ENCODE measurements at regions not wholly inside any gene's neighbourhood (a gene's known extent, or its start where the extent isn't known, plus 50 kb on each side); places are given as distances from the start of the nearest gene placed in this dataset.

GRCh38 chr14:51314321-51315015 lies 74.4 kb downstream of the TMX1 start:
- ChIA-PET CTCF (interaction anchor here (0.6 kb wide), 1 partner anchor 233 kb away, joined by 3 read pairs; no protein-coding TSS in a partner anchor), POLR2A (ENCODE audit: unreplicated experiment) (no interaction called here)
- Histone ChIP-seq H3F3A (ENCODE audit: insufficient read depth, low read depth) (no peaks in the 10 kb centered on the region), H4K20me1 (ENCODE audit: insufficient read depth) (no peaks in the 10 kb centered on the region), H2AFZ (no peak overlapping the region), H3K36me3 (ENCODE audit: low read depth) (no peaks in the 10 kb centered on the region), H3K27me3 (ENCODE audit: insufficient read depth, low read depth) (no peaks in the 10 kb centered on the region), H3K4me3 (no peak overlapping the region), H3K27ac (no peak overlapping the region), H3K9me2 (ENCODE audit: insufficient read depth) (no peaks in the 10 kb centered on the region), H3K4me1 (replicated peaks; ENCODE audit: insufficient read depth) (no peaks in the 10 kb centered on the region), H3K79me2 (ENCODE audit: low read depth) (no peaks in the 10 kb centered on the region), H3K4me2 (no peak overlapping the region), H3K9me3 (ENCODE audit: insufficient read depth, low read depth) (no peaks in the 10 kb centered on the region)
- intact Hi-C loops (cut with micrococcal nuclease; ENCODE audit: unreplicated experiment) = no loop called here
- no peak for TF ChIP-seq EZH2 (IDR thresholded peaks at IDR 0.05; ENCODE audit: low read depth)
- TF ChIP-seq, protein P1, sequence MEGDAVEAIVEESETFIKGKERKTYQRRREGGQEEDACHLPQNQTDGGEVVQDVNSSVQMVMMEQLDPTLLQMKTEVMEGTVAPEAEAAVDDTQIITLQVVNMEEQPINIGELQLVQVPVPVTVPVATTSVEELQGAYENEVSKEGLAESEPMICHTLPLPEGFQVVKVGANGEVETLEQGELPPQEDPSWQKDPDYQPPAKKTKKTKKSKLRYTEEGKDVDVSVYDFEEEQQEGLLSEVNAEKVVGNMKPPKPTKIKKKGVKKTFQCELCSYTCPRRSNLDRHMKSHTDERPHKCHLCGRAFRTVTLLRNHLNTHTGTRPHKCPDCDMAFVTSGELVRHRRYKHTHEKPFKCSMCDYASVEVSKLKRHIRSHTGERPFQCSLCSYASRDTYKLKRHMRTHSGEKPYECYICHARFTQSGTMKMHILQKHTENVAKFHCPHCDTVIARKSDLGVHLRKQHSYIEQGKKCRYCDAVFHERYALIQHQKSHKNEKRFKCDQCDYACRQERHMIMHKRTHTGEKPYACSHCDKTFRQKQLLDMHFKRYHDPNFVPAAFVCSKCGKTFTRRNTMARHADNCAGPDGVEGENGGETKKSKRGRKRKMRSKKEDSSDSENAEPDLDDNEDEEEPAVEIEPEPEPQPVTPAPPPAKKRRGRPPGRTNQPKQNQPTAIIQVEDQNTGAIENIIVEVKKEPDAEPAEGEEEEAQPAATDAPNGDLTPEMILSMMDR (conservative IDR thresholded peaks at IDR 0.05) = no peak
- DNase-seq = no peak
- no TSS peak for BruUV-seq (replicated peaks)

DNA sequence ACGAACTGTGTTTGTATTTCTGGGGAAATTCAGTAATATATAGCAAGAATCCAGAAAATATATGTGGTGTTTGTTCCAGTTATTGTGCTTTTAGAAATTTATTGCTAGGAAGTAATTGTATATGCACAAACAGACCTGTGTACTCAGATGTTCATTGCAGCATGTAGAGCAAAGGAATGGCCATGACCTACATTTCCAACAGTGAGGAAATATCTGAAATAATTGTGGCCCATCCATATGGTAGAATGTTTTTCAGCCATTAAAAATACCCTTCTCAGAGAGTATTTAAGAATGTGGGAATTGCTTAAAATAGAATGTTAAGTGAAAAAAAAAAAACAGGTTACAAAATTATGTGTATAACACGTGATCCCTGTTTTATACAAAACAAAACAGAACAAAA lies 77.3 kb downstream of the TMX1 start:
- no peak for TF ChIP-seq EZH2 (IDR thresholded peaks at IDR 0.05; ENCODE audit: low read depth)
- TF ChIP-seq, protein P1 (conservative IDR thresholded peaks at IDR 0.05) = no peak
- ChIA-PET POLR2A (ENCODE audit: unreplicated experiment) (no interaction called here), CTCF (no interaction called here)
- Histone ChIP-seq H3K4me2 (no peak overlapping the region), H3K27me3 (ENCODE audit: insufficient read depth, low read depth) (no peaks in the 10 kb centered on the region), H2AFZ (no peak overlapping the region), H3K27ac (no peak overlapping the region), H3K9me2 (ENCODE audit: insufficient read depth) (no peaks in the 10 kb centered on the region), H3F3A (ENCODE audit: insufficient read depth, low read depth) (no peaks in the 10 kb centered on the region), H3K4me3 (no peak overlapping the region), H4K20me1 (ENCODE audit: insufficient read depth) (no peaks in the 10 kb centered on the region), H3K9me3 (ENCODE audit: insufficient read depth, low read depth) (no peaks in the 10 kb centered on the region), H3K79me2 (ENCODE audit: low read depth) (no peaks in the 10 kb centered on the region), H3K4me1 (replicated peaks; ENCODE audit: insufficient read depth) (no peaks in the 10 kb centered on the region), H3K36me3 (ENCODE audit: low read depth) (no peaks in the 10 kb centered on the region)
- BruUV-seq (replicated peaks) = no TSS peak
- no peak for DNase-seq
- intact Hi-C loops (cut with micrococcal nuclease; ENCODE audit: unreplicated experiment) = no loop called here

DNA sequence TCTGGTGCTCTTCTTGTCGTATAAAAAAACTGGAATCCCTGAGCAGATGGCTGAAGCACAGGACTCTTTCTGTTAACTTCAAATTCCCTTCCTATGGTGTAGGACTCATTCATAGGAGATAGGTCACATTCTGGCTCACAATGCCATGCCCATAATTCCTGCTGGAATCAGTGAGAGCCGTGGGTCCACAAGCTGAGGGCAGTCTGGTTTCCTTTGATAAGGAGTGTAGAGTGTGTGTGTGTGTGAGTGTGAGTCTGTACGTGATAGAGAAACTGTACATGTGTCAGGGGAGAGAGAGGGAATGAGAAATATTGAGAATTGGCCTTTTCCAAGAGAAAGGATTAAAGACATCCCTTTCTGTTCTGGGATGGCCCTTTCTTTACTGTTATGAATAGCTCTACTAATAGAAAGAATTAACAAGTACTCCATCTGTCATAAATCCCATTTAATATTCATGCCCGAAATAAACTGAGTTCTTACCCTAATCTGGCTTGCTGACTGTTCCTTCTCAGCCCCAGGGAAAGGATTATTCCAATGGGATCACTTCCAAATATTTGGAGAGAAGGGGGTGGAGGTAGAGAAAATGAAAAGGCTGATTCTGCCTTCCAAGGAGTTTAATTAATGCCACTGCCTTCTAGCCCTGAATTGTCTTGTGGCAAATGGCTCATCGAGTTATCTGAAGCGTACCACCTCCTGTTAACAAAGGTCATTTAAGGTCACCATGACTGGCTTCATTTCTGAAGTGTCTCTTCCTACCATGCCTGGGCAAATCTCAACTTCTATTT lies 79.0 kb downstream of the TMX1 start:
- ChIA-PET CTCF (no interaction called here), POLR2A (ENCODE audit: unreplicated experiment) (interaction anchor here (0.6 kb wide), 1 partner anchor 31 kb away, joined by 6 read pairs; no protein-coding TSS in a partner anchor)
- Histone ChIP-seq H3K4me2 (no peak overlapping the region), H3K9me2 (ENCODE audit: insufficient read depth) (no peaks in the 10 kb centered on the region), H3K9me3 (ENCODE audit: insufficient read depth, low read depth) (no peaks in the 10 kb centered on the region), H3K79me2 (ENCODE audit: low read depth) (no peaks in the 10 kb centered on the region), H3K27me3 (ENCODE audit: insufficient read depth, low read depth) (no peaks in the 10 kb centered on the region), H3K36me3 (ENCODE audit: low read depth) (no peaks in the 10 kb centered on the region), H2AFZ (no peak overlapping the region), H3F3A (ENCODE audit: insufficient read depth, low read depth) (no peaks in the 10 kb centered on the region), H3K4me1 (replicated peaks; ENCODE audit: insufficient read depth) (no peaks in the 10 kb centered on the region), H3K27ac (no peak overlapping the region), H3K4me3 (no peak overlapping the region), H4K20me1 (ENCODE audit: insufficient read depth) (no peaks in the 10 kb centered on the region)
- no TSS peak for BruUV-seq (replicated peaks)
- no peak for TF ChIP-seq EZH2 (IDR thresholded peaks at IDR 0.05; ENCODE audit: low read depth)
- TF ChIP-seq, protein P1 (conservative IDR thresholded peaks at IDR 0.05) = no peak
- DNase-seq = no peak
- intact Hi-C loops (cut with micrococcal nuclease; ENCODE audit: unreplicated experiment) = no loop called here

Measured in PC-9 (cell line).